HEK293 (cell line): ENCODE measurements at regions not wholly inside any gene's neighbourhood (a gene's known extent, or its start where the extent isn't known, plus 50 kb on each side); places are given as distances from the start of the nearest gene placed in this dataset.

ENCODE experiments used
- CTCF ChIA-PET: fragments of 350-600 bp; formaldehyde crosslinking; extraction: SDS; loops from one replicate; lab custom pipeline; 2021; ENCODE audit warnings: antibody characterized with exemption; lab: Yijun Ruan, JAX
- POLR2A ChIA-PET: fragments of 300-600 bp; formaldehyde crosslinking; extraction: SDS; loops from one replicate; lab custom pipeline; 2020; ENCODE audit warnings: antibody characterized with exemption, inconsistent platforms; lab: Yijun Ruan, JAX
- H3K27ac ChIP-seq: fragments of 200-500 bp; sonication (Bioruptor generic); 2 replicates; pipeline ENCODE4 v1.5.1; 2014; ENCODE audit warnings: low read depth, low read length, control low read depth, inconsistent platforms; ENCODE audit errors: extremely low read depth
- H3K36me3 ChIP-seq, 2 experiments: fragments of 200-500 bp in 1 of 2; sonication (Bioruptor generic) in 1 of 2; 1 replicate in 1 of 2; 2 replicates in 1 of 2; pipeline ENCODE4 v1.5.1; 2014 to 2017; ENCODE audit warnings: inconsistent platforms in 2 of 2, low read length in 2 of 2; ENCODE audit not compliant: control insufficient read depth in 2 of 2, insufficient read depth in 1 of 2
- H3K4me1 ChIP-seq: fragments of 200-500 bp; sonication (Bioruptor generic); 2 replicates; pipeline ENCODE4 v1.5.1; 2014; ENCODE audit warnings: mild to moderate bottlenecking, low read length, inconsistent platforms; ENCODE audit not compliant: control insufficient read depth, insufficient read depth
- H3K4me3 ChIP-seq: 2 replicates; pipeline ENCODE4 v1.5.1; 2011; ENCODE audit warnings: low read depth, mild to moderate bottlenecking, control low read depth, low read length, moderate library complexity
- H3K9me3 ChIP-seq: fragments of 200-500 bp; sonication (Bioruptor generic); 2 replicates; pipeline ENCODE4 v1.5.1; 2014; ENCODE audit warnings: low read depth, low read length, inconsistent platforms; ENCODE audit not compliant: control insufficient read depth, insufficient read depth
- ATF2 ChIP-seq: fragments of 450-650 bp; formaldehyde crosslinking; IDR thresholded peaks from 2 replicates; pipeline ENCODE4 v1.5.1; 2016; ENCODE audit warnings: missing biosample characterization, missing genetic modification characterization, low read depth
- HOXC10 ChIP-seq: sonication (generic); formaldehyde crosslinking; IDR thresholded peaks from 2 replicates; pipeline ENCODE4 v1.8.1; 2023; ENCODE audit warnings: mild to moderate bottlenecking, missing genetic modification reagents
- KLF1 ChIP-seq: fragments of 450-650 bp; formaldehyde crosslinking; IDR thresholded peaks from 2 replicates; pipeline ENCODE4 v1.5.1; 2016; ENCODE audit warnings: missing biosample characterization, missing genetic modification characterization
- SALL2 ChIP-seq: fragments of 450-650 bp; formaldehyde crosslinking; IDR thresholded peaks from 2 replicates; pipeline ENCODE4 v1.5.0; 2017; ENCODE audit warnings: missing biosample characterization, mild to moderate bottlenecking, missing genetic modification characterization, borderline replicate concordance
- YY2 ChIP-seq: fragments of 450-650 bp; formaldehyde crosslinking; IDR thresholded peaks from 2 replicates; pipeline ENCODE4 v1.5.1; 2016; ENCODE audit warnings: missing biosample characterization, missing genetic modification characterization
- ZBTB44 ChIP-seq: fragments of 450-650 bp; IDR thresholded peaks from 2 replicates; pipeline ENCODE4 v1.5.1; 2018; ENCODE audit warnings: missing biosample characterization, mild to moderate bottlenecking, missing genetic modification characterization
- ZBTB7A ChIP-seq: fragments of 450-650 bp; formaldehyde crosslinking; IDR thresholded peaks from 2 replicates; pipeline ENCODE4 v1.5.1; 2016; ENCODE audit warnings: low read depth, missing biosample characterization, missing genetic modification characterization
- ZNF214 ChIP-seq: fragments of 450-650 bp; formaldehyde crosslinking; IDR thresholded peaks from 2 replicates; pipeline ENCODE4 v1.5.1; 2017; ENCODE audit warnings: missing biosample characterization, mild to moderate bottlenecking, missing genetic modification characterization, borderline replicate concordance
- ZNF335 ChIP-seq: fragments of 450-650 bp; formaldehyde crosslinking; conservative IDR thresholded peaks from 2 replicates; pipeline ENCODE4 v1.5.1; 2016; ENCODE audit warnings: missing biosample characterization, missing genetic modification characterization
- ZNF426 ChIP-seq: fragments of 450-650 bp; formaldehyde crosslinking; IDR thresholded peaks from 2 replicates; pipeline ENCODE4 v1.5.1; 2017; ENCODE audit warnings: missing biosample characterization, missing genetic modification characterization, mild to moderate bottlenecking, inconsistent platforms, moderate library complexity
- ZNF449 ChIP-seq: fragments of 450-650 bp; formaldehyde crosslinking; IDR thresholded peaks from 2 replicates; pipeline ENCODE4 v1.5.1; 2017; ENCODE audit warnings: missing biosample characterization, mild to moderate bottlenecking, missing genetic modification characterization, moderate library complexity
- ZNF548 ChIP-seq: fragments of 450-650 bp; formaldehyde crosslinking; IDR thresholded peaks from 2 replicates; pipeline ENCODE4 v1.5.1; 2016; ENCODE audit warnings: missing biosample characterization, missing genetic modification characterization
- ZNF555 ChIP-seq: fragments of 450-650 bp; formaldehyde crosslinking; conservative IDR thresholded peaks from 2 replicates; pipeline ENCODE4 v1.5.1; 2017; ENCODE audit warnings: missing biosample characterization, mild to moderate bottlenecking, missing genetic modification characterization, inconsistent platforms
- ZNF623 ChIP-seq: fragments of 450-650 bp; formaldehyde crosslinking; IDR thresholded peaks from 2 replicates; pipeline ENCODE4 v1.5.1; 2016; ENCODE audit warnings: missing biosample characterization, missing genetic modification characterization
- ZNF626 ChIP-seq: fragments of 450-650 bp; sonication (Bioruptor Pico); formaldehyde crosslinking; IDR thresholded peaks from 2 replicates; pipeline ENCODE4 v1.5.1; 2018; ENCODE audit warnings: missing biosample characterization, missing genetic modification characterization, inconsistent platforms
- ZNF76 ChIP-seq: fragments of 450-650 bp; formaldehyde crosslinking; IDR thresholded peaks from 2 replicates; pipeline ENCODE4; 2016; ENCODE audit warnings: low read depth, missing biosample characterization, missing genetic modification characterization, borderline replicate concordance
- ZNF776 ChIP-seq: fragments of 450-650 bp; formaldehyde crosslinking; IDR thresholded peaks from 2 replicates; pipeline ENCODE4 v1.5.0; 2017; ENCODE audit warnings: missing biosample characterization, missing genetic modification characterization, borderline replicate concordance
- TF ChIP-seq, protein P1 (sequence below): fragments of 450-650 bp; formaldehyde crosslinking; IDR thresholded peaks from 2 replicates; pipeline ENCODE4 v1.5.1; 2017; ENCODE audit warnings: missing biosample characterization, missing genetic modification characterization
- TF ChIP-seq, protein P2 (sequence below): fragments of 450-650 bp; formaldehyde crosslinking; IDR thresholded peaks from 2 replicates; pipeline ENCODE4 v1.5.1; 2016; ENCODE audit warnings: missing biosample characterization, missing genetic modification characterization

DNA sequence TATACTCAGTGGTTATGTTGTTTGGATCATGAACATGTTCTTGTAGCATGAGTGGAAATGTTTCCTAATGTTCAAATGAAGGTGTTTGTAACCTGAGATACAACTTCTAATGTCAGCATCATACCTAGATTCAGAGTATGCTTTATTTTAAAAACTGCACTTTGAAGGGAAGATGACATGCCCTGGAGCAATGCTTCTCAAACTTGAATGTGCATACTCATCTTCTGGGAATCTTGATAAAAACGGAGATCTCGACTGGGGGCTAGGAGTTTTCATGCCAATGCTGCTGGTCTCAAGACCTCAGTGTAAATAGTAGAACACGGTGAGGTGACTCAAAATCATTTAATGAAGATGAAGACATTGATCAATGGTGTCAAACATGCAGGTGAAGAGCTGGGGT lies 440.0 kb upstream of the NOX3 start:
- TF ChIP-seq ZNF76 (tag by site-specific recombination) (no peak), ZBTB7A (tag by site-specific recombination) (no peak), ZNF548 (tag by site-specific recombination) (no peak), ZNF335 (no peak), ZNF626 (no peak), YY2 (tag by site-specific recombination) (no peak), ZBTB44 (tag by site-specific recombination) (no peak), ZNF449 (tag by site-specific recombination) (no peak), ZNF623 (tag by site-specific recombination) (no peak), KLF1 (tag by site-specific recombination) (no peak), ZNF214 (tag by site-specific recombination) (no peak), ZNF426 (tag by site-specific recombination) (no peak), ZNF776 (tag by site-specific recombination) (no peak), HOXC10 (CRISPR knock-in tag) (no peak), SALL2 (tag by site-specific recombination) (no peak), ATF2 (tag by site-specific recombination) (no peak), ZNF555 (no peak)
- TF ChIP-seq, protein P1, sequence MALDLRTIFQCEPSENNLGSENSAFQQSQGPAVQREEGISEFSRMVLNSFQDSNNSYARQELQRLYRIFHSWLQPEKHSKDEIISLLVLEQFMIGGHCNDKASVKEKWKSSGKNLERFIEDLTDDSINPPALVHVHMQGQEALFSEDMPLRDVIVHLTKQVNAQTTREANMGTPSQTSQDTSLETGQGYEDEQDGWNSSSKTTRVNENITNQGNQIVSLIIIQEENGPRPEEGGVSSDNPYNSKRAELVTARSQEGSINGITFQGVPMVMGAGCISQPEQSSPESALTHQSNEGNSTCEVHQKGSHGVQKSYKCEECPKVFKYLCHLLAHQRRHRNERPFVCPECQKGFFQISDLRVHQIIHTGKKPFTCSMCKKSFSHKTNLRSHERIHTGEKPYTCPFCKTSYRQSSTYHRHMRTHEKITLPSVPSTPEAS, result no peak
- TF ChIP-seq, protein P2, sequence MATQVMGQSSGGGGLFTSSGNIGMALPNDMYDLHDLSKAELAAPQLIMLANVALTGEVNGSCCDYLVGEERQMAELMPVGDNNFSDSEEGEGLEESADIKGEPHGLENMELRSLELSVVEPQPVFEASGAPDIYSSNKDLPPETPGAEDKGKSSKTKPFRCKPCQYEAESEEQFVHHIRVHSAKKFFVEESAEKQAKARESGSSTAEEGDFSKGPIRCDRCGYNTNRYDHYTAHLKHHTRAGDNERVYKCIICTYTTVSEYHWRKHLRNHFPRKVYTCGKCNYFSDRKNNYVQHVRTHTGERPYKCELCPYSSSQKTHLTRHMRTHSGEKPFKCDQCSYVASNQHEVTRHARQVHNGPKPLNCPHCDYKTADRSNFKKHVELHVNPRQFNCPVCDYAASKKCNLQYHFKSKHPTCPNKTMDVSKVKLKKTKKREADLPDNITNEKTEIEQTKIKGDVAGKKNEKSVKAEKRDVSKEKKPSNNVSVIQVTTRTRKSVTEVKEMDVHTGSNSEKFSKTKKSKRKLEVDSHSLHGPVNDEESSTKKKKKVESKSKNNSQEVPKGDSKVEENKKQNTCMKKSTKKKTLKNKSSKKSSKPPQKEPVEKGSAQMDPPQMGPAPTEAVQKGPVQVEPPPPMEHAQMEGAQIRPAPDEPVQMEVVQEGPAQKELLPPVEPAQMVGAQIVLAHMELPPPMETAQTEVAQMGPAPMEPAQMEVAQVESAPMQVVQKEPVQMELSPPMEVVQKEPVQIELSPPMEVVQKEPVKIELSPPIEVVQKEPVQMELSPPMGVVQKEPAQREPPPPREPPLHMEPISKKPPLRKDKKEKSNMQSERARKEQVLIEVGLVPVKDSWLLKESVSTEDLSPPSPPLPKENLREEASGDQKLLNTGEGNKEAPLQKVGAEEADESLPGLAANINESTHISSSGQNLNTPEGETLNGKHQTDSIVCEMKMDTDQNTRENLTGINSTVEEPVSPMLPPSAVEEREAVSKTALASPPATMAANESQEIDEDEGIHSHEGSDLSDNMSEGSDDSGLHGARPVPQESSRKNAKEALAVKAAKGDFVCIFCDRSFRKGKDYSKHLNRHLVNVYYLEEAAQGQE (tag by site-specific recombination), result no peak
- TF ChIP-seq, all 188 proteins: peak for 0
- Histone ChIP-seq H3K4me3 (no peak overlapping the region), H3K27ac (no peak overlapping the region), H3K9me3 (no peaks in the 10 kb centered on the region), H3K36me3 (no peaks in the 10 kb centered on the region), H3K4me1 (no peaks in the 10 kb centered on the region)
- POLR2A ChIA-PET, result no interaction called here
- CTCF ChIA-PET, result interaction anchor here (0.6 kb wide), 1 partner anchor 19 kb away, joined by 3 read pairs; no protein-coding TSS in a partner anchor
